OCI-LY3 (cell line): ENCODE measurements at regions not wholly inside any gene's neighbourhood (a gene's known extent, or its start where the extent isn't known, plus 50 kb on each side); places are given as distances from the start of the nearest gene placed in this dataset.

Source experiments
- CTCF ChIP-seq: fragments of 200-600, 300-600 bp; sonication (generic); IDR thresholded peaks from 2 replicates; pipeline ENCODE4 v1.5.1; 2014; ENCODE audit warnings: antibody characterized with exemption, low read length, low read depth
- EZH2phosphoT487 ChIP-seq: fragments of 200-600 bp; shearing (Covaris generic); IDR thresholded peaks from 2 replicates; pipeline ENCODE4 v1.6.1; 2018; ENCODE audit warnings: antibody characterized with exemption, mixed run types, low read depth

- TF ChIP-seq CTCF (no peak), EZH2phosphoT487 (no peak)
Observed at GRCh38 chr5:6902094-6902493, 188.9 kb downstream of the TENT4A start.
